HCT116 (cell line): ENCODE measurements at regions not wholly inside any gene's neighbourhood (a gene's known extent, or its start where the extent isn't known, plus 50 kb on each side); places are given as distances from the start of the nearest gene placed in this dataset.

Source experiments
- ATAC-seq: fragments of 200-7000 bp; cut with Tn5 transposase; 2 replicates; pipeline ENCODE4 v1.9.1; 2020; ENCODE audit warnings: mild to moderate bottlenecking, moderate library complexity
- BruUV-seq: library from RNA; stranded (reverse); fragments of 400-500 nt; replicated peaks from 2 replicates; lab custom pipeline; 2021; lab: Mats Ljungman, UMichigan
- CTCF ChIA-PET: fragments of 300-600 bp; sonication (Branson Sonifier 250); formaldehyde crosslinking; loops from one replicate; lab custom pipeline; 2021; ENCODE audit warnings: antibody characterized with exemption; lab: Charles Lee
- POLR2A ChIA-PET: fragments of 300-600, 350-600 bp; sonication (Branson Sonifier 250); formaldehyde crosslinking; loops from one replicate; lab custom pipeline; 2021; ENCODE audit warnings: antibody characterized with exemption; lab: Charles Lee
- RAD21 ChIA-PET, 2 experiments: fragments of 300-600 bp; sonication (Branson Sonifier 250); formaldehyde crosslinking; loops; one replicate each; lab custom pipeline; 2023; ENCODE audit warnings: low total read pairs in 2 of 2; ENCODE audit not compliant: uncharacterized antibody in 2 of 2, unreplicated experiment in 2 of 2, low non-redundant PET in 1 of 2; lab: Charles Lee
- DNase-seq: peaks from one replicate; pipeline ENCODE4 v3.0.0-alpha.2; 2010; ENCODE audit warnings: low read depth, low spot score
- H2AFZ ChIP-seq: fragments of 200-600 bp; shearing (Covaris generic), sonication (generic); 2 replicates; pipeline ENCODE4 v1.6.1; 2017; ENCODE audit warnings: low read depth, mixed run types, mixed read lengths, antibody characterized with exemption, low read length; ENCODE audit not compliant: poor library complexity, severe bottlenecking
- H3K27ac ChIP-seq: 2 replicates; pipeline ENCODE4 v1.5.1; 2012; ENCODE audit warnings: low read depth, low read length
- H3K27me3 ChIP-seq: fragments of 200-600 bp; sonication (generic); 2 replicates; pipeline ENCODE4 v1.6.1; 2016; ENCODE audit warnings: mixed run types, low read length, mixed read lengths; ENCODE audit not compliant: insufficient read depth
- H3K36me3 ChIP-seq, 2 experiments: fragments of 200-500 bp in 1 of 2; fragments of 200-600 bp in 1 of 2; sonication (Bioruptor generic) in 1 of 2; sonication (generic) in 1 of 2; 2 replicates each; pipeline versions ENCODE4 v1.5.1 to v1.6.1; 2014 to 2016; ENCODE audit warnings: low read length in 2 of 2, inconsistent platforms in 1 of 2, mixed read lengths in 1 of 2, mixed run types in 1 of 2; ENCODE audit not compliant: insufficient read depth in 2 of 2, control insufficient read depth in 1 of 2
- H3K4me1 ChIP-seq, 2 experiments: fragments of 200-600 bp in 1 of 2; sonication (generic) in 1 of 2; 2 replicates each; pipeline versions ENCODE4 v1.5.1 to v1.6.1; 2012 to 2017; ENCODE audit warnings: low read length in 2 of 2, inconsistent platforms in 1 of 2, mild to moderate bottlenecking in 1 of 2, mixed read lengths in 1 of 2, mixed run types in 1 of 2, moderate library complexity in 1 of 2; ENCODE audit not compliant: insufficient read depth in 2 of 2, control insufficient read depth in 1 of 2
- H3K4me2 ChIP-seq: fragments of 200-600 bp; sonication (generic); 2 replicates; pipeline ENCODE4 v1.6.1; 2017; ENCODE audit warnings: mixed run types, low read length, mixed read lengths
- H3K4me3 ChIP-seq, 2 experiments: fragments of 200-600 bp in 1 of 2; sonication (generic) in 1 of 2; replicated peaks in 1 of 2; 2 replicates each; pipeline ENCODE4 v1.5.1; 2011 to 2016; ENCODE audit warnings: low read length in 2 of 2, control low read depth in 1 of 2, low read depth in 1 of 2, mild to moderate bottlenecking in 1 of 2, mixed read lengths in 1 of 2, mixed run types in 1 of 2
- H3K79me2 ChIP-seq: fragments of 200-600 bp; sonication (generic); 2 replicates; pipeline ENCODE4 v1.6.1; 2017; ENCODE audit warnings: mild to moderate bottlenecking, mixed run types, low read length, moderate library complexity, mixed read lengths; ENCODE audit not compliant: insufficient read depth
- H3K9ac ChIP-seq: fragments of 200-600 bp; sonication (generic); 2 replicates; pipeline ENCODE4 v1.6.1; 2016; ENCODE audit warnings: low read length, mixed read lengths
- H3K9me2 ChIP-seq: fragments of 200-600 bp; sonication (generic), shearing (Covaris generic); 2 replicates; pipeline ENCODE4 v1.6.1; 2017; ENCODE audit warnings: mixed run types, mild to moderate bottlenecking, moderate library complexity; ENCODE audit not compliant: insufficient read depth
- H3K9me3 ChIP-seq, 2 experiments: fragments of 200-500 bp in 1 of 2; fragments of 200-600 bp in 1 of 2; sonication (Bioruptor generic) in 1 of 2; sonication (generic) in 1 of 2; 2 replicates each; pipeline ENCODE4 v1.6.1; 2014 to 2017; ENCODE audit warnings: low read length in 2 of 2, mixed read lengths in 2 of 2, inconsistent platforms in 1 of 2, low read depth in 1 of 2, mild to moderate bottlenecking in 1 of 2, mixed run types in 1 of 2, moderate library complexity in 1 of 2; ENCODE audit not compliant: control insufficient read depth in 1 of 2, insufficient read depth in 1 of 2
- H4K20me1 ChIP-seq: fragments of 200-600 bp; sonication (generic), shearing (Covaris generic); 2 replicates; pipeline ENCODE4 v1.6.1; 2017; ENCODE audit warnings: mixed run types, mild to moderate bottlenecking, moderate library complexity; ENCODE audit not compliant: insufficient read depth
- EZH2 ChIP-seq: fragments of 200-600 bp; sonication (generic); IDR thresholded peaks from 2 replicates; pipeline ENCODE4 v1.6.1; 2017; ENCODE audit warnings: antibody characterized with exemption, mixed run types
- EZH2phosphoT487 ChIP-seq: fragments of 200-600 bp; IDR thresholded peaks from 2 replicates; pipeline ENCODE4 v1.6.1; 2018; ENCODE audit warnings: antibody characterized with exemption, borderline replicate concordance
- FOSL1 ChIP-seq: IDR thresholded peaks from 2 replicates; pipeline ENCODE4 v1.6.1; 2012; ENCODE audit warnings: low read depth
- POLR2A ChIP-seq: IDR thresholded peaks from 2 replicates; pipeline ENCODE4 v1.7.0; 2011; ENCODE audit warnings: borderline replicate concordance; ENCODE audit not compliant: insufficient read depth, insufficient read length; ENCODE audit errors: extremely low read depth
- POLR2AphosphoS5 ChIP-seq: IDR thresholded peaks from 2 replicates; pipeline ENCODE4 v1.6.1; 2011; ENCODE audit warnings: mild to moderate bottlenecking, low read depth, low read length, moderate library complexity
- SIN3A ChIP-seq: IDR thresholded peaks from 2 replicates; pipeline ENCODE4 v1.6.1; 2012; ENCODE audit warnings: low read depth
- TCF7L2 ChIP-seq: IDR thresholded peaks from 2 replicates; pipeline ENCODE4 v1.7.0; 2011; ENCODE audit warnings: borderline replicate concordance, inconsistent platforms; ENCODE audit not compliant: insufficient read depth, insufficient read length; ENCODE audit errors: extremely low read depth
- ZFX ChIP-seq: fragments of 450-650 bp; IDR thresholded peaks from 2 replicates; pipeline ENCODE4 v1.6.1; 2017
- intact Hi-C: fragments of 100-400 bp; cut with micrococcal nuclease; formaldehyde crosslinking; loops from 2 replicates; pipeline ENCODE4 v1.10.0; 2022
- TF ChIP-seq, protein P1 (sequence below), 3 experiments: fragments of 200-600 bp in 1 of 3; sonication (generic) in 1 of 3; IDR thresholded peaks in 2 of 3; conservative IDR thresholded peaks in 1 of 3; 2 replicates each; pipeline ENCODE4 v1.5.1; 2012 to 2017; ENCODE audit warnings: low read depth in 2 of 3, low read length in 2 of 3, antibody characterized with exemption in 1 of 3, borderline replicate concordance in 1 of 3, control low read depth in 1 of 3, mild to moderate bottlenecking in 1 of 3, mixed read lengths in 1 of 3, mixed run types in 1 of 3, moderate library complexity in 1 of 3; ENCODE audit not compliant: insufficient read depth in 1 of 3
- TF ChIP-seq, protein P2 (sequence below): IDR thresholded peaks from 2 replicates; pipeline ENCODE4 v1.6.1; 2011; ENCODE audit warnings: mild to moderate bottlenecking, low read length, moderate library complexity; ENCODE audit not compliant: insufficient replicate concordance; ENCODE audit errors: extremely low read depth
- TF ChIP-seq, protein P3 (sequence below): IDR thresholded peaks from 2 replicates; pipeline ENCODE4 v1.6.1; 2012

GRCh38 chr4:58600290-58600689, 1490.1 kb upstream of the IGFBP7 start:
- no peak for DNase-seq
- Histone ChIP-seq H3K36me3 (no peaks in the 10 kb centered on the region), H3K4me2 (no peak overlapping the region), H3K79me2 (no peaks in the 10 kb centered on the region), H3K27me3 (no peaks in the 10 kb centered on the region), H2AFZ (no peak overlapping the region), H3K4me3 (no peak overlapping the region), H4K20me1 (no peaks in the 10 kb centered on the region), H3K9me2 (no peaks in the 10 kb centered on the region), H3K4me1 (no peaks in the 10 kb centered on the region), H3K9me3 (peaks cover 10 to 38% of the 10 kb centered on the region in 2 experiments; a peak in 2 of 4 replicates), H3K27ac (no peak overlapping the region)
- ChIA-PET CTCF (no interaction called here), POLR2A (no interaction called here), RAD21 (no interaction called here)
- BruUV-seq, result no TSS peak
- intact Hi-C loops, result no loop called here
- TF ChIP-seq SIN3A (no peak), ZFX (no peak), TCF7L2 (no peak), EZH2 (no peak), POLR2A (no peak), EZH2phosphoT487 (no peak), FOSL1 (no peak), POLR2AphosphoS5 (no peak)
- TF ChIP-seq, protein P1, sequence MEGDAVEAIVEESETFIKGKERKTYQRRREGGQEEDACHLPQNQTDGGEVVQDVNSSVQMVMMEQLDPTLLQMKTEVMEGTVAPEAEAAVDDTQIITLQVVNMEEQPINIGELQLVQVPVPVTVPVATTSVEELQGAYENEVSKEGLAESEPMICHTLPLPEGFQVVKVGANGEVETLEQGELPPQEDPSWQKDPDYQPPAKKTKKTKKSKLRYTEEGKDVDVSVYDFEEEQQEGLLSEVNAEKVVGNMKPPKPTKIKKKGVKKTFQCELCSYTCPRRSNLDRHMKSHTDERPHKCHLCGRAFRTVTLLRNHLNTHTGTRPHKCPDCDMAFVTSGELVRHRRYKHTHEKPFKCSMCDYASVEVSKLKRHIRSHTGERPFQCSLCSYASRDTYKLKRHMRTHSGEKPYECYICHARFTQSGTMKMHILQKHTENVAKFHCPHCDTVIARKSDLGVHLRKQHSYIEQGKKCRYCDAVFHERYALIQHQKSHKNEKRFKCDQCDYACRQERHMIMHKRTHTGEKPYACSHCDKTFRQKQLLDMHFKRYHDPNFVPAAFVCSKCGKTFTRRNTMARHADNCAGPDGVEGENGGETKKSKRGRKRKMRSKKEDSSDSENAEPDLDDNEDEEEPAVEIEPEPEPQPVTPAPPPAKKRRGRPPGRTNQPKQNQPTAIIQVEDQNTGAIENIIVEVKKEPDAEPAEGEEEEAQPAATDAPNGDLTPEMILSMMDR (IDR thresholded peaks at IDR 0.05 in 2 of 3, conservative IDR thresholded peaks at IDR 0.05 in 1 of 3; ENCODE audit: borderline replicate concordance in 1 of 3, insufficient read depth in 1 of 3, low read depth in 2 of 3, low read length in 2 of 3), result no peak
- TF ChIP-seq, all 23 proteins: peak for 0
- no peak overlapping the region for H3K9ac ChIP-seq
- no peak for ATAC-seq

GRCh38 chr4:58590722-58591121, 1480.5 kb upstream of the IGFBP7 start:
- no peak for DNase-seq

More at GRCh38 chr4:58590722-58591121, 1480.5 kb upstream of the IGFBP7 start:
- CTCF ChIA-PET, result no interaction called here
- H3K4me1 ChIP-seq, result no peaks in the 10 kb centered on the region
- TF ChIP-seq, protein P2, sequence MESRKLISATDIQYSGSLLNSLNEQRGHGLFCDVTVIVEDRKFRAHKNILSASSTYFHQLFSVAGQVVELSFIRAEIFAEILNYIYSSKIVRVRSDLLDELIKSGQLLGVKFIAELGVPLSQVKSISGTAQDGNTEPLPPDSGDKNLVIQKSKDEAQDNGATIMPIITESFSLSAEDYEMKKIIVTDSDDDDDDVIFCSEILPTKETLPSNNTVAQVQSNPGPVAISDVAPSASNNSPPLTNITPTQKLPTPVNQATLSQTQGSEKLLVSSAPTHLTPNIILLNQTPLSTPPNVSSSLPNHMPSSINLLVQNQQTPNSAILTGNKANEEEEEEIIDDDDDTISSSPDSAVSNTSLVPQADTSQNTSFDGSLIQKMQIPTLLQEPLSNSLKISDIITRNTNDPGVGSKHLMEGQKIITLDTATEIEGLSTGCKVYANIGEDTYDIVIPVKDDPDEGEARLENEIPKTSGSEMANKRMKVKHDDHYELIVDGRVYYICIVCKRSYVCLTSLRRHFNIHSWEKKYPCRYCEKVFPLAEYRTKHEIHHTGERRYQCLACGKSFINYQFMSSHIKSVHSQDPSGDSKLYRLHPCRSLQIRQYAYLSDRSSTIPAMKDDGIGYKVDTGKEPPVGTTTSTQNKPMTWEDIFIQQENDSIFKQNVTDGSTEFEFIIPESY, result no peak
- peak; percentile 42 for TF ChIP-seq TCF7L2
- TF ChIP-seq, protein P3, sequence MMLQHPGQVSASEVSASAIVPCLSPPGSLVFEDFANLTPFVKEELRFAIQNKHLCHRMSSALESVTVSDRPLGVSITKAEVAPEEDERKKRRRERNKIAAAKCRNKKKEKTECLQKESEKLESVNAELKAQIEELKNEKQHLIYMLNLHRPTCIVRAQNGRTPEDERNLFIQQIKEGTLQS, result no peak
- no peak overlapping the region for H3K9ac ChIP-seq
- H3K9me2 ChIP-seq, result no peaks in the 10 kb centered on the region
- RAD21 ChIA-PET, result no interaction called here
- no peak overlapping the region for H3K4me3 ChIP-seq
- intact Hi-C loops, result no loop called here
- no peak overlapping the region for H3K4me2 ChIP-seq
- no peaks in the 10 kb centered on the region for H3K36me3 ChIP-seq
- H3K79me2 ChIP-seq, result no peaks in the 10 kb centered on the region
- peaks cover 11 to 18% of the 10 kb centered on the region in 2 experiments; a peak in 2 of 4 replicates for H3K9me3 ChIP-seq
- BruUV-seq, result no TSS peak
- ATAC-seq, result no peak
- POLR2A ChIA-PET, result no interaction called here
- H4K20me1 ChIP-seq, result no peaks in the 10 kb centered on the region
- H2AFZ ChIP-seq, result no peak overlapping the region
- no peak overlapping the region for H3K27ac ChIP-seq
- no peaks in the 10 kb centered on the region for H3K27me3 ChIP-seq
